Stimulated activated CD8-positive, alpha-beta memory T cell treated with anti-CD3 and anti-CD28 coated beads, Interleukin-12 subunit alpha, Interleukin-12 subunit beta, amount 100 ng/mL, for 4 hours (primary cell): ENCODE measurements at regions not wholly inside any gene's neighbourhood (a gene's known extent, or its start where the extent isn't known, plus 50 kb on each side); places are given as distances from the start of the nearest gene placed in this dataset.
"Not testable (repeated sequence)": the region's sequence is repeated elsewhere in the genome, so short reads cannot be mapped to it uniquely, and the experiment has no call there.

Source experiments
- DNase-seq: peaks from one replicate; pipeline ENCODE4 v3.0.0-alpha.2; 2020; ENCODE audit warnings: low read depth

GRCh38 chr6:147977851-147978465, 364.7 kb upstream of the SASH1 start:
- no peak for DNase-seq

GRCh38 chr6:147979966-147980365, 362.7 kb upstream of the SASH1 start:
- DNase-seq: no peak

GRCh38 chr6:147983581-147984366, 358.9 kb upstream of the SASH1 start:
- no peak for DNase-seq

- DNase-seq: no peak
Measured at GRCh38 chr6:147986846-147987245, 355.8 kb upstream of the SASH1 start.

- DNase-seq: no peak
Measured at GRCh38 chr6:147990159-147990558, 352.5 kb upstream of the SASH1 start.

GRCh38 chr6:147991961-147992360, 350.7 kb upstream of the SASH1 start:
- no peak for DNase-seq

GRCh38 chr6:147999001-147999540, 343.6 kb upstream of the SASH1 start:
- DNase-seq: no peak

- DNase-seq: no peak
Measured at GRCh38 chr6:148001844-148002642, 340.6 kb upstream of the SASH1 start.

GRCh38 chr6:148004651-148005050, 338.0 kb upstream of the SASH1 start:
- DNase-seq: no peak

GRCh38 chr6:148005806-148006205, 336.8 kb upstream of the SASH1 start:
- DNase-seq: no peak

- DNase-seq: not testable (repeated sequence)
Measured at GRCh38 chr6:148010516-148010915, 332.1 kb upstream of the SASH1 start.

- no peak for DNase-seq
Measured at GRCh38 chr6:148016013-148016412, 326.6 kb upstream of the SASH1 start.

- no peak for DNase-seq
Measured at GRCh38 chr6:148021165-148021564, 321.5 kb upstream of the SASH1 start.

GRCh38 chr6:148021699-148022098, 320.9 kb upstream of the SASH1 start:
- DNase-seq: no peak

- not testable (repeated sequence) for DNase-seq
Measured at GRCh38 chr6:148022279-148022678, 320.4 kb upstream of the SASH1 start.

- no peak for DNase-seq
Measured at GRCh38 chr6:148027201-148027600, 315.4 kb upstream of the SASH1 start.

- no peak for DNase-seq
Measured at GRCh38 chr6:148035806-148036390, 306.7 kb upstream of the SASH1 start.

GRCh38 chr6:148037496-148037895, 305.1 kb upstream of the SASH1 start:
- DNase-seq: no peak

- DNase-seq: no peak
Measured at GRCh38 chr6:148041546-148041945, 301.1 kb upstream of the SASH1 start.

- DNase-seq: no peak
Measured at GRCh38 chr6:148042536-148042935, 300.1 kb upstream of the SASH1 start.

- no peak for DNase-seq
Measured at GRCh38 chr6:148044261-148044751, 298.3 kb upstream of the SASH1 start.

GRCh38 chr6:148044921-148045320, 297.7 kb upstream of the SASH1 start:
- no peak for DNase-seq
